MM.1S (cell line): ENCODE measurements at regions not wholly inside any gene's neighbourhood (a gene's known extent, or its start where the extent isn't known, plus 50 kb on each side); places are given as distances from the start of the nearest gene placed in this dataset.

ENCODE experiments used
- EZH2 ChIP-seq: fragments of 300-600 bp; sonication (generic); optimal IDR thresholded peaks from 2 replicates; pipeline ENCODE3; 2017; ENCODE audit warnings: low read depth, mild to moderate bottlenecking, antibody characterized with exemption, low read length, mixed read lengths
- EZH2phosphoT487 ChIP-seq: fragments of 300-600 bp; sonication (generic); IDR thresholded peaks from 2 replicates; pipeline ENCODE4 v1.6.1; 2018; ENCODE audit warnings: antibody characterized with exemption, low read length
- TF ChIP-seq, protein P1 (sequence below): fragments of 300-600 bp; sonication (generic); IDR thresholded peaks from 2 replicates; pipeline ENCODE4 v1.5.1; 2016; ENCODE audit warnings: antibody characterized with exemption, low read length, mixed read lengths

DNA sequence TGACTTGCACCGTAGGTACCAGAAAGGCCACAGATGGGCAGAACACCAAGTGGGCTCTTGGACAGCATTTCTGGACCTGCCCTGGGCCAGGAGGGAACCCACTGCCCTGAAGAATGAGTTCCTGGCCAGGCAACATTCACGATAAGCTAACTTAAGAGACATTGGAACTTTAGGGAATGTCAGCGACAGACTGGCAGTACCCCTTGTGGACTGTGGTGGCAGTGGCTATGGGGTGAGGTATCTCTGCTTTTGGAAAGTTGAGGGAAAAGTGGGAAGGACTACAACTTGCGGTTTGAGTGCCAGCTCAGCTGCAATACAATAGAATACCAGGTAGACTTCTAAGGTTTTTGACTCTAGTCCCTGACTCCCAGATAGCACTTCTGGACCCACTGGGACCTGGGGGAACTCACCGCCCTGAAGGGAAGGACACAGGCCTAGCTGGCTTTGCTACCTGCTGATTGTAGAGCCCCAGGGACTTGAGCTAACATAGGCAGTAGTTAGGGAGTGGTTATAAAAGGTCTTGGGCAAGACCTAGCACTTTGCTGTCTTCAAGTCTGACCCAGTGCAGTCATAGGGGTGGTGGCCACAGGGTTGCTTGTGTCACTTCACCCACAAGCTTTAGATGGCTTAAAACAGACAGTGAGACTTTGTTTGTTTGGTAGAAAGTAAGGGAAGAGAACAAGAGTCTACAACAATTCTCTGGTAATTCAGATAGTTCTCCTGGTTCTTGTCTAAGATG is 617.6 kb downstream of the COL12A1 start:
- TF ChIP-seq, protein P1, sequence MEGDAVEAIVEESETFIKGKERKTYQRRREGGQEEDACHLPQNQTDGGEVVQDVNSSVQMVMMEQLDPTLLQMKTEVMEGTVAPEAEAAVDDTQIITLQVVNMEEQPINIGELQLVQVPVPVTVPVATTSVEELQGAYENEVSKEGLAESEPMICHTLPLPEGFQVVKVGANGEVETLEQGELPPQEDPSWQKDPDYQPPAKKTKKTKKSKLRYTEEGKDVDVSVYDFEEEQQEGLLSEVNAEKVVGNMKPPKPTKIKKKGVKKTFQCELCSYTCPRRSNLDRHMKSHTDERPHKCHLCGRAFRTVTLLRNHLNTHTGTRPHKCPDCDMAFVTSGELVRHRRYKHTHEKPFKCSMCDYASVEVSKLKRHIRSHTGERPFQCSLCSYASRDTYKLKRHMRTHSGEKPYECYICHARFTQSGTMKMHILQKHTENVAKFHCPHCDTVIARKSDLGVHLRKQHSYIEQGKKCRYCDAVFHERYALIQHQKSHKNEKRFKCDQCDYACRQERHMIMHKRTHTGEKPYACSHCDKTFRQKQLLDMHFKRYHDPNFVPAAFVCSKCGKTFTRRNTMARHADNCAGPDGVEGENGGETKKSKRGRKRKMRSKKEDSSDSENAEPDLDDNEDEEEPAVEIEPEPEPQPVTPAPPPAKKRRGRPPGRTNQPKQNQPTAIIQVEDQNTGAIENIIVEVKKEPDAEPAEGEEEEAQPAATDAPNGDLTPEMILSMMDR: no peak
- TF ChIP-seq EZH2phosphoT487 (no peak), EZH2 (no peak)
